ENCODE measurements at regions not wholly inside any gene's neighbourhood (a gene's known extent, or its start where the extent isn't known, plus 50 kb on each side); places are given as distances from the start of the nearest gene placed in this dataset.

- Histone ChIP-seq H3K4me1 (ENCODE audit: insufficient read depth, low read length) (no peaks in the 10 kb centered on the region), H3K4me2 (ENCODE audit: low read depth, low read length) (no peak overlapping the region), H3K4me3 (replicated peaks in 1 of 3; ENCODE audit: insufficient read depth in 1 of 3, low read depth in 2 of 3, low read length in 3 of 3) (no peak overlapping the region), H3K9ac (ENCODE audit: insufficient read depth, low read depth, low read length) (no peak overlapping the region), H2AFZ (ENCODE audit: low read length) (no peak overlapping the region), H3K36me3 (replicated peaks in 1 of 2; ENCODE audit: control insufficient read depth in 1 of 2, insufficient read depth in 2 of 2, low read length in 2 of 2) (no peaks in the 10 kb centered on the region), H3K27me3 (ENCODE audit: control insufficient read depth in 1 of 2, insufficient read depth in 2 of 2, low read length in 2 of 2) (no peaks in the 10 kb centered on the region), H3K9me3 (ENCODE audit: low read length) (no peaks in the 10 kb centered on the region), H3K27ac (ENCODE audit: extremely low read length, insufficient read depth, low read length) (no peak overlapping the region), H3K79me2 (ENCODE audit: insufficient read depth, low read length) (no peaks in the 10 kb centered on the region), H4K20me1 (ENCODE audit: insufficient read depth, low read length) (no peaks in the 10 kb centered on the region)
- 1% methylated on average over 2 of the region's 2 CpGs for WGBS (ENCODE audit: low lambda C conversion rate)
- BruUV-seq (replicated peaks) = no TSS peak
- intact Hi-C loops (cut with micrococcal nuclease; ENCODE audit: unreplicated experiment) (no loop called here), in situ Hi-C loops (cut with HindIII; ENCODE audit: extremely low pct_ligation_motif_present, low pct_unique_long_range_greater_than_20kb) (no loop called here)
- POLR2A ChIA-PET = no interaction called here
- FAIRE-seq (no peak), DNase-seq (ENCODE audit: low spot score) (no peak), ATAC-seq (no peak)
- CTCF ChIA-PET (ENCODE audit: low intra/inter-chr PET ratio, low total read pairs) = no interaction called here
- TF ChIP-seq TOE1 (CRISPR knock-in tag; IDR thresholded peaks at IDR 0.05) = no peak
- TF ChIP-seq ZNF777 (CRISPR knock-in tag; IDR thresholded peaks at IDR 0.05) = no peak
- no peak for TF ChIP-seq ZNF18 (CRISPR knock-in tag; IDR thresholded peaks at IDR 0.05; ENCODE audit: insufficient replicate concordance)
- TF ChIP-seq FOXC1 (CRISPR knock-in tag; IDR thresholded peaks at IDR 0.05; ENCODE audit: borderline replicate concordance) = no peak
- TF ChIP-seq U2AF2 (IDR thresholded peaks at IDR 0.05; ENCODE audit: low read depth, low read length) = no peak
- TF ChIP-seq ZNF556 (CRISPR knock-in tag; IDR thresholded peaks at IDR 0.05; ENCODE audit: borderline replicate concordance) = no peak
- TF ChIP-seq SMAD1 (CRISPR knock-in tag; IDR thresholded peaks at IDR 0.05; ENCODE audit: borderline replicate concordance, low read depth) = no peak
- no peak for TF ChIP-seq ZBTB49 (CRISPR knock-in tag; IDR thresholded peaks at IDR 0.05; ENCODE audit: borderline replicate concordance)
- no peak for TF ChIP-seq MZF1 (CRISPR knock-in tag; IDR thresholded peaks at IDR 0.05; ENCODE audit: borderline replicate concordance)
- no peak for TF ChIP-seq ZNF337 (CRISPR knock-in tag; IDR thresholded peaks at IDR 0.05; ENCODE audit: borderline replicate concordance, low read depth)
- no peak for TF ChIP-seq HNRNPH1 (optimal IDR thresholded peaks at IDR 0.05; ENCODE audit: low read depth, low read length)
Observed at GRCh38 chr1:199733125-199733524, 294.4 kb upstream of the NR5A2 start.
